Thyroid gland (tissue), 4 donors: ENCODE measurements at regions not wholly inside any gene's neighbourhood (a gene's known extent, or its start where the extent isn't known, plus 50 kb on each side); places are given as distances from the start of the nearest gene placed in this dataset.

Source experiments
- DNase-seq, 2 donors: peaks; one replicate each; pipeline ENCODE4 v3.0.0-alpha.2; 2019
- H3K27ac ChIP-seq, 3 donors: fragments of 200-600 bp; sonication (generic); 1 replicate in 2 of 3; 2 replicates in 1 of 3; pipeline ENCODE4 v1.5.1; 2016 to 2019; ENCODE audit warnings: mild to moderate bottlenecking in 1 of 3, moderate library complexity in 1 of 3
- H3K27me3 ChIP-seq: fragments of 200-600 bp; sonication (generic); one replicate; pipeline ENCODE4 v1.5.1; 2019
- H3K36me3 ChIP-seq, 2 donors: fragments of 200-600 bp; sonication (generic); one replicate each; pipeline ENCODE4 v1.5.1; 2016 to 2019
- H3K4me1 ChIP-seq, 2 donors: fragments of 200-600 bp; sonication (generic); one replicate each; pipeline ENCODE4 v1.5.1; 2017 to 2019
- H3K4me3 ChIP-seq, 3 donors: fragments of 200-600 bp; sonication (generic); replicated peaks in 1 of 3; 1 replicate in 2 of 3; 2 replicates in 1 of 3; pipeline ENCODE4 v1.5.1; 2016; ENCODE audit warnings: mild to moderate bottlenecking in 1 of 3
- H3K9me3 ChIP-seq: fragments of 200-600 bp; sonication (generic); one replicate; pipeline ENCODE4 v1.5.1; 2017
- POLR2A ChIP-seq, 2 donors: fragments of 450-650 bp; IDR thresholded peaks; one replicate each; pipeline ENCODE4 v1.6.1; 2017; ENCODE audit warnings: antibody characterized with exemption in 2 of 2, mild to moderate bottlenecking in 2 of 2, moderate library complexity in 1 of 2
- WGBS, 2 donors: methylation state at CpG; one replicate each; pipeline ENCODE4 v1.1.5; 2017; 5-methylcytosine and 5-hydroxymethylcytosine counted together
- intact Hi-C: fragments of 100-400 bp; cut with DNase I; formaldehyde crosslinking; loops from one replicate; pipeline ENCODE4 v1.15.1; 2023
- TF ChIP-seq, protein P1 (sequence below), 6 experiments: fragments of 200-600 bp in 3 of 6; fragments of 450-650 bp in 3 of 6; sonication (generic) in 3 of 6; IDR thresholded peaks; one replicate each; pipeline ENCODE4 v1.5.1; 2016 to 2019; ENCODE audit warnings: antibody characterized with exemption in 6 of 6, mild to moderate bottlenecking in 2 of 6, inconsistent platforms in 1 of 6, moderate library complexity in 1 of 6

GRCh38 chr5:1963941-1964451 lies 81.3 kb upstream of the IRX4 start:
- intact Hi-C loops: no loop called here
- Histone ChIP-seq H3K36me3 (no peaks in the 10 kb centered on the region), H3K4me3 (no peak overlapping the region), H3K27ac (no peak overlapping the region), H3K9me3 (no peaks in the 10 kb centered on the region), H3K4me1 (no peaks in the 10 kb centered on the region), H3K27me3 (no peaks in the 10 kb centered on the region)
- TF ChIP-seq POLR2A (IDR thresholded peaks at IDR 0.05): no peak
- TF ChIP-seq, protein P1, sequence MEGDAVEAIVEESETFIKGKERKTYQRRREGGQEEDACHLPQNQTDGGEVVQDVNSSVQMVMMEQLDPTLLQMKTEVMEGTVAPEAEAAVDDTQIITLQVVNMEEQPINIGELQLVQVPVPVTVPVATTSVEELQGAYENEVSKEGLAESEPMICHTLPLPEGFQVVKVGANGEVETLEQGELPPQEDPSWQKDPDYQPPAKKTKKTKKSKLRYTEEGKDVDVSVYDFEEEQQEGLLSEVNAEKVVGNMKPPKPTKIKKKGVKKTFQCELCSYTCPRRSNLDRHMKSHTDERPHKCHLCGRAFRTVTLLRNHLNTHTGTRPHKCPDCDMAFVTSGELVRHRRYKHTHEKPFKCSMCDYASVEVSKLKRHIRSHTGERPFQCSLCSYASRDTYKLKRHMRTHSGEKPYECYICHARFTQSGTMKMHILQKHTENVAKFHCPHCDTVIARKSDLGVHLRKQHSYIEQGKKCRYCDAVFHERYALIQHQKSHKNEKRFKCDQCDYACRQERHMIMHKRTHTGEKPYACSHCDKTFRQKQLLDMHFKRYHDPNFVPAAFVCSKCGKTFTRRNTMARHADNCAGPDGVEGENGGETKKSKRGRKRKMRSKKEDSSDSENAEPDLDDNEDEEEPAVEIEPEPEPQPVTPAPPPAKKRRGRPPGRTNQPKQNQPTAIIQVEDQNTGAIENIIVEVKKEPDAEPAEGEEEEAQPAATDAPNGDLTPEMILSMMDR (IDR thresholded peaks at IDR 0.05): no peak
- DNase-seq: no peak
- WGBS, 2 donors: 90 to 95% methylated on average over 9 to 14 of the region's 14 CpGs

- H3K4me3 ChIP-seq: no peak overlapping the region
- TF ChIP-seq POLR2A (IDR thresholded peaks at IDR 0.05): no peak
- TF ChIP-seq, protein P1 (IDR thresholded peaks at IDR 0.05): no peak
- intact Hi-C loops: no loop called here
- 94 to 96% methylated on average over 12 of the region's 12 CpGs for WGBS, 2 donors
- no peak overlapping the region for H3K27ac ChIP-seq
- H3K9me3 ChIP-seq: no peaks in the 10 kb centered on the region
- H3K36me3 ChIP-seq: no peaks in the 10 kb centered on the region
- no peak for DNase-seq
- no peaks in the 10 kb centered on the region for H3K27me3 ChIP-seq
- no peaks in the 10 kb centered on the region for H3K4me1 ChIP-seq
Measured at GRCh38 chr5:1963358-1963757, 80.6 kb upstream of the IRX4 start.

DNA sequence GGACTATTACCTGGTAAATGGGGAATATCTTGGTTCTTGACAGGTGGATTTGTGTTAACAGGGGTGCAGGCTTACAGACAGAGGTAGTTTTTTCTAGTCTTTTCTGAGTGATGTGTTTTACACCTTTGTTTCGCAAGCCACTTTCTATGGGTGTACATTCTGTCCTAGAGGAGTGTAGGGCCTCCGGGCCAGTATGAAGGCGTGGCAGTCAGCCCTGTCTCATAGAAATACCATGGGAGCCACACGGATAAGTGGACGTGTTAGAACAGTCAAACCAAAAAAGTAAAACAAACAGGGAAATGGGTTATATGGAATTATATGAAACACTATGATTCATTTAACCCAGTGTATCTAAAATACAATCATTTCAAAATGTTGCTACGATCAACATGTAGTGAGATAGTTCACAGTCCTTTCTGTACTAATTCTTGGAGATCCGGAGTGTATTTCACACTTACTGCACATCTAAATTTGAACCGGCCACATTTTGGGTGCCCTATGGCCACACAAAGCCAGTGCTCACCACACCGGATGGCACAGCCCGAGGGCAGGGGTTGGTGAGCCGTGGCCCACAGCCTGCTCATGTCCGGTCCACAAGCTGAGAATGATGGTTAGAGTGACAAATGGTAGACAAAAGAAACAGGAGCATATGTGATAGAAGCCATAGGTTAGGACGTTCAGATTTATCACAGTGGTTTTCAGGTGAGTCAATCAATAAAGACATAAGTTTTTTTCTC lies 80.1 kb upstream of the IRX4 start:
- Histone ChIP-seq H3K4me1 (no peaks in the 10 kb centered on the region), H3K27me3 (no peaks in the 10 kb centered on the region), H3K36me3 (no peaks in the 10 kb centered on the region), H3K27ac (no peak overlapping the region), H3K9me3 (no peaks in the 10 kb centered on the region), H3K4me3 (no peak overlapping the region)
- WGBS, 2 donors: 91% methylated on average over 13 of the region's 13 CpGs
- intact Hi-C loops: no loop called here
- no peak for DNase-seq
- TF ChIP-seq POLR2A (IDR thresholded peaks at IDR 0.05): no peak
- TF ChIP-seq, protein P1 (IDR thresholded peaks at IDR 0.05): no peak

GRCh38 chr5:1961952-1962595 lies 79.3 kb upstream of the IRX4 start:
- intact Hi-C loops: no loop called here
- Histone ChIP-seq H3K27me3 (no peaks in the 10 kb centered on the region), H3K27ac (no peak overlapping the region), H3K4me3 (no peak overlapping the region), H3K4me1 (no peaks in the 10 kb centered on the region), H3K36me3 (no peaks in the 10 kb centered on the region), H3K9me3 (no peaks in the 10 kb centered on the region)
- no peak for DNase-seq
- WGBS, 2 donors: 80 to 85% methylated on average over 25 of the region's 25 CpGs
- TF ChIP-seq, protein P1 (IDR thresholded peaks at IDR 0.05): no peak
- no peak for TF ChIP-seq POLR2A (IDR thresholded peaks at IDR 0.05)

GRCh38 chr5:1961304-1961946 lies 78.7 kb upstream of the IRX4 start:
- Histone ChIP-seq H3K36me3 (no peaks in the 10 kb centered on the region), H3K27me3 (no peaks in the 10 kb centered on the region), H3K4me1 (no peaks in the 10 kb centered on the region), H3K9me3 (no peaks in the 10 kb centered on the region), H3K27ac (no peak overlapping the region), H3K4me3 (no peak overlapping the region)
- intact Hi-C loops: no loop called here
- 82 to 88% methylated on average over 9 to 14 of the region's 14 CpGs for WGBS, 2 donors
- TF ChIP-seq POLR2A (IDR thresholded peaks at IDR 0.05): no peak
- TF ChIP-seq, protein P1 (IDR thresholded peaks at IDR 0.05): no peak
- DNase-seq: no peak
